Adrenal gland (tissue), 5 donors: ENCODE measurements at regions not wholly inside any gene's neighbourhood (a gene's known extent, or its start where the extent isn't known, plus 50 kb on each side); places are given as distances from the start of the nearest gene placed in this dataset.

Source experiments
- POLR2A ChIP-seq, 2 donors: fragments of 450-650 bp; IDR thresholded peaks; one replicate each; pipeline ENCODE4 v1.6.1; 2017; ENCODE audit warnings: antibody characterized with exemption in 2 of 2, mild to moderate bottlenecking in 2 of 2, moderate library complexity in 1 of 2
- TF ChIP-seq, protein P1 (sequence below), 6 experiments: fragments of 450-650 bp in 4 of 6; fragments of 200-600 bp in 2 of 6; sonication (generic) in 1 of 6; IDR thresholded peaks; 1 replicate in 5 of 6; 2 replicates in 1 of 6; pipeline versions ENCODE4 v1.5.1 to v1.8.0; 2016 to 2021; ENCODE audit warnings: antibody characterized with exemption in 6 of 6, mild to moderate bottlenecking in 2 of 6, moderate library complexity in 1 of 6
- donor health status: DM: no; HTN: no; CAD: no.

DNA sequence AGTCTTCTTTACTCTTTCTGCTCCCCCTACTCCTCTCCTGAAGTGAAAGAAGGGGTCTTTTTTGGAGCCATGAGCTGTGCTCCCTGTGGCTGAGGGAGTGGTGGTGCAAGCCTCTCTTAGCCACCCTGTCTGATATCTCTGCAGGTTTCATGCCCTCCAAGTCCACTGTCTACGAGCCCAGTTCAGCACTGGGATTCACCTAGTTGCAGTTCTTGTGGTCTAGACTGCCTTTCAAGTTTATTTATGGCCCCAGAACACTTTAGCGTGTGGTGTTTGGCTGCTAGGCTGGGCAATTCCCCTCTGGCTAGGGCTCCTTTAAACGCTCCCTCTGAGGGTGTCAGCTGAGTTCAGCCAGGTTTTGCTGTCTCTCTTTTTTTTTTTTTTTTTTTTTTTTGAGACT is 908.6 kb downstream of the TRHDE start:
- TF ChIP-seq, protein P1, sequence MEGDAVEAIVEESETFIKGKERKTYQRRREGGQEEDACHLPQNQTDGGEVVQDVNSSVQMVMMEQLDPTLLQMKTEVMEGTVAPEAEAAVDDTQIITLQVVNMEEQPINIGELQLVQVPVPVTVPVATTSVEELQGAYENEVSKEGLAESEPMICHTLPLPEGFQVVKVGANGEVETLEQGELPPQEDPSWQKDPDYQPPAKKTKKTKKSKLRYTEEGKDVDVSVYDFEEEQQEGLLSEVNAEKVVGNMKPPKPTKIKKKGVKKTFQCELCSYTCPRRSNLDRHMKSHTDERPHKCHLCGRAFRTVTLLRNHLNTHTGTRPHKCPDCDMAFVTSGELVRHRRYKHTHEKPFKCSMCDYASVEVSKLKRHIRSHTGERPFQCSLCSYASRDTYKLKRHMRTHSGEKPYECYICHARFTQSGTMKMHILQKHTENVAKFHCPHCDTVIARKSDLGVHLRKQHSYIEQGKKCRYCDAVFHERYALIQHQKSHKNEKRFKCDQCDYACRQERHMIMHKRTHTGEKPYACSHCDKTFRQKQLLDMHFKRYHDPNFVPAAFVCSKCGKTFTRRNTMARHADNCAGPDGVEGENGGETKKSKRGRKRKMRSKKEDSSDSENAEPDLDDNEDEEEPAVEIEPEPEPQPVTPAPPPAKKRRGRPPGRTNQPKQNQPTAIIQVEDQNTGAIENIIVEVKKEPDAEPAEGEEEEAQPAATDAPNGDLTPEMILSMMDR (IDR thresholded peaks at IDR 0.05): no peak
- no peak for TF ChIP-seq POLR2A (IDR thresholded peaks at IDR 0.05)
